Cardiac fibroblast (primary cell): ENCODE measurements at regions not wholly inside any gene's neighbourhood (a gene's known extent, or its start where the extent isn't known, plus 50 kb on each side); places are given as distances from the start of the nearest gene placed in this dataset.

Experiments
- DNase-seq, 2 donors: peaks; one replicate each; pipeline versions ENCODE4 v3.0.0 to v3.0.0-alpha.2; 2010; ENCODE audit warnings: low read depth in 2 of 2
- H3K4me3 ChIP-seq, 2 donors: replicated peaks in 1 of 2; 1 replicate in 1 of 2; 2 replicates in 1 of 2; pipeline ENCODE4 v1.5.1; 2011; ENCODE audit warnings: low read depth in 2 of 2, low read length in 2 of 2, mild to moderate bottlenecking in 2 of 2, moderate library complexity in 1 of 2
- CTCF ChIP-seq: IDR thresholded peaks from one replicate; pipeline ENCODE4 v1.5.1; 2011; ENCODE audit warnings: low read depth, mild to moderate bottlenecking, low read length, inconsistent platforms

- no peak for DNase-seq
- no peak for TF ChIP-seq CTCF
- H3K4me3 ChIP-seq: no peak overlapping the region
Measured at GRCh38 chr22:49011769-49012648, 815.7 kb downstream of the BRD1 start.

DNA sequence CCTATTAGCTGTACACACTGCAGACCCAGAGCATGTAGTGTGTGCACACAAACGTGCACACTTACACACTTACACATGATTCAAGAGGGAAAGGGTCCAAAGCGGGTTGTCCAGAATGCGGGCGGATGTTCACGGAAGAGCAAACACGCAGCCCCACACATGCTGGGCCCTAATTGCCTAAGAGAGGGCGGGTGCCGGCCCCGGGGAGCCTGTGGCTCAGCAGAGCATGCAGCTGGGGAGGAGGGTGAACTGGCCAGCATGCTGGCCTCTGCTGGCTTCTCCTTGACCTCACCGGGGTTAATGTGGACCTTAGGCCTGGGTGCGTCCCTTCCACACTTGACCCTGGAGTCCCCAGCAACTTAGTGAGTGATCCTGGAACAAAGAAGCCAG is 816.3 kb downstream of the BRD1 start:
- no peak for TF ChIP-seq CTCF
- no peak for DNase-seq
- no peak overlapping the region for H3K4me3 ChIP-seq

- no peak for TF ChIP-seq CTCF
- H3K4me3 ChIP-seq: no peak overlapping the region
- DNase-seq: no peak
Measured at GRCh38 chr22:49010901-49011300, 816.8 kb downstream of the BRD1 start.

DNA sequence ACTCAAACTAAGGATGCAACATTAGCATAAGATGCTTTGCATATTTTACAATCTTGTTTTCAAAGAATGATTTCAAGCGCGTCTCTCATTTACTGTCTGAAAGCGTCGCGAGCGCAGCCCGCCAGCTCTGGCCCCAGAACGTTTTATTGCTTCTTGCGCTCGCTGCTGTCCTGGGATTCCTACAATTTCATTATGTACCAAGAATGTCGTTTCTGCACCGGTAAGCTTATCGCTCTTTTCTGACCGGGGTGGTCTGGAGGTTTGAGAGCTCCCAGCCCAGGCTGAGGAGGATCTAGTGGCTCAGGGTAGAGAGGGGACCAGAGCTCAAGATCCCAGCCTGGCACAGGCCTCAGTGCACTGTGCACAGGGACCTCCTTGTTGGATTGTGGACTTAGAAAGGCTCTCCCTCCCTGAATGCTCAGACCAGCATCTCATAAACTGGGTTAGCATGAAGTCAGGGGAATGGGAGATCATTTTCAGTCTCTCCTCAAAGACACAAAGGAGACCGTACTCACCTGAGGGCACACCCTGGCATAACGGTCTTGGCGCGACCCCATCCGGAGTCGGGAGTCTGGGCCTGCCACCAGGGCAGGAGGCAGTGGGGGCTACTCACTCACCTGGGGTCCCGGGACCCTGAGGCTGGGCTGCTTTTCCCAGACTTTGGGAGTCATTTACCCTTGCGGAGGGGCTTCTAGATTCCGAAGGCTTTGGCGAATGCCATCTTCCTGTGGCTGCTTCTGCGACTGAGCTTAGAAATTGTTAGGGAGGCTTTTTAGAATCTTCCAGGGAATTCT is 817.4 kb downstream of the BRD1 start:
- H3K4me3 ChIP-seq: no peak overlapping the region
- TF ChIP-seq CTCF: no peak
- DNase-seq: no peak

GRCh38 chr22:49009359-49010063 is 818.2 kb downstream of the BRD1 start:
- DNase-seq: no peak
- H3K4me3 ChIP-seq: no peak overlapping the region
- TF ChIP-seq CTCF: no peak

DNA sequence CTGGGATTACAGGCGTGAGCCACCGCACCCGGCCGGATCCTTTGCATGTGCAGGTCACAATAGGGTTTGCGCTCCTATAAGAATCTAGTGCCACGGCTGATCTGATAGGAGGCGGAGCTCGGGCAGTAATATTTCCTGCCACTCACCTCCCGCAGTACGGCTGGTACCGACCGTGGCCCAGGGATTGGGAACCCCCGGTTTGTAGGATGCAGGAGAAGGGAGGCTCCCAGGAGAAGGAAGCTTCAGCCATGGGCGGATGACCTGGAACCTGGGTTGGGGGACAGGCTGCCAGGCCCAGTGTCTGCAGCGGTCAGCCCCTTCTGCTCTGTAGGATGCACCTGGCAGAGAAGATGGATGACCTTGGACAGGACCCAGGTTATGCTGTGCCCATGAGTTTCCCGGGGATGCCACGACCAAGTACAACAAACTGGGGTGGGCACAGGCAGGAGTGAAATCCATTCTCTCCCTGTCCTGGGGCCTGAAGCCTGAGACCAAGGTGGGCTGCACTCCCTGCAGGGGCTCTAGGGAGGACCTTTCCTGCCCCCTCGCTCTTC is 818.9 kb downstream of the BRD1 start:
- H3K4me3 ChIP-seq: no peak overlapping the region
- no peak for DNase-seq
- TF ChIP-seq CTCF: no peak
